Activated CD4-positive, alpha-beta memory T cell treated with anti-CD3 and anti-CD28 coated beads, Interleukin-2, amount 10 ng/mL, durations not matched to agents 7 days and 5 days (primary cell): ENCODE measurements at regions not wholly inside any gene's neighbourhood (a gene's known extent, or its start where the extent isn't known, plus 50 kb on each side); places are given as distances from the start of the nearest gene placed in this dataset.

Source experiments
- CTCF ChIA-PET: fragments of 350-600 bp; sonication (Branson Sonifier 250); formaldehyde crosslinking; loops from one replicate; lab custom pipeline; 2021; ENCODE audit warnings: antibody characterized with exemption, inconsistent platforms; lab: Charles Lee
- POLR2A ChIA-PET: fragments of 350-600 bp; sonication (Branson Sonifier 250); formaldehyde crosslinking; loops from one replicate; lab custom pipeline; 2021; ENCODE audit warnings: antibody characterized with exemption; lab: Charles Lee
- DNase-seq: peaks from one replicate; pipeline ENCODE4 v3.0.0-alpha.2; 2020
- H3K27ac Mint-ChIP-seq: one replicate; pipeline ENCODE4 v1.8.0; 2021; ENCODE audit warnings: mild to moderate bottlenecking, mixed read lengths
- H3K27me3 Mint-ChIP-seq: one replicate; pipeline ENCODE4 v1.8.0; 2021; ENCODE audit warnings: mixed read lengths
- H3K36me3 Mint-ChIP-seq: one replicate; pipeline ENCODE4 v1.8.0; 2021; ENCODE audit warnings: low read depth, mixed read lengths
- H3K4me1 Mint-ChIP-seq: one replicate; pipeline ENCODE4 v1.8.0; 2021; ENCODE audit warnings: mixed read lengths
- H3K4me3 Mint-ChIP-seq: one replicate; pipeline ENCODE4 v1.8.0; 2021; ENCODE audit warnings: mild to moderate bottlenecking, mixed read lengths
- H3K9me3 Mint-ChIP-seq: one replicate; pipeline ENCODE4 v1.8.0; 2021; ENCODE audit warnings: mixed read lengths

DNA sequence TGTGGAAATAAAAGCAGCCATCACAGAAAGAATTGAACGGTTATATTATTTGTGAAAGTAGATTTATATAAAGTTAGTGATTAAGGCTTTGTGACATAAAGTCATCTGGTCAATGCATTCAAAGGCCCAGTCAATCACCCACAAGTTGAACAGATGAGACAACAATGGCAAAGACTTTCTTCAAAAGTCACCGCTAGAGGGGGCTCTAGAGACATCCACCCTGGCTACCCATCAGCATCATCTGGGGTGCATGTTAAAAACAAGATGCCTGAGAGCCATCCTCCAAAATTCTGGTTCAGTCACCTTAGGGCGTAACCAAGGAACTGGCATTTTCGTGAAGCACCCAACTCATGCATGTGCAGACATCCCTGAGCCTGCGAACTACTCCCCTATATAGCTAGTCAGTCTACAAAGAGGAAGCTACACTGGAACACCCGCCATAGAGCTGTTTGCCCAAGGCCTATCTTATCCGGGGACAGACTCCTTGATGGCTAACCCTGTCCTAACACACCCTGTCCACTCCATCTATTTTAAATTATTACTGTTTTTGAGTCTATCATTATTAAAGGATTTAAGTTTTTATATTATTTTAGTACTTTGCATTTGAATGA is 970.5 kb downstream of the UQCRFS1 start:
- POLR2A ChIA-PET = no interaction called here
- Mint-ChIP-seq H3K4me1 (no peaks in the 10 kb centered on the region), H3K27me3 (no peaks in the 10 kb centered on the region), H3K4me3 (no peak overlapping the region), H3K36me3 (no peaks in the 10 kb centered on the region), H3K9me3 (peaks cover 14% of the 10 kb centered on the region), H3K27ac (no peak overlapping the region)
- CTCF ChIA-PET = no interaction called here
- DNase-seq = no peak

DNA sequence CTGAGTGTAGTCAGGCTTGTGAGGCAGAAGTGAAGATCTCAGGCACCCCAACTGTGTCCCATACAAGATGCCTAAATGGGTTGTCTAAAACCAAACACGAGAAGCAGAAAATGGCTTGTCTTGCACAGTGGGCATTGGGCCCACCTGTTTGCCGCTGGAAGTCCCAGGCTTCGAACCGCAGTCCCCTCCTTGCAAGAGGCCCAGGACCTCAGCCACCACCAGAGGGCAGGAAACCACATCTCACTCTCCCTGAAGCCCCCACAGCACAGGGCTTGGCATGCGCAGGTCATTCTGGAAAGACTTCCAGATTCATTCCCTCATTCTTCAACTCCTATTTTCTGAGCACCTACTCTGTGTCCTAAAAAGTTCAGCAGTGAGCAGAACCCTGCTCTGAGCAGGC is 973.7 kb downstream of the UQCRFS1 start:
- no peak for DNase-seq
- H3K36me3 Mint-ChIP-seq = no peaks in the 10 kb centered on the region
- no peaks in the 10 kb centered on the region for H3K4me1 Mint-ChIP-seq
- no peak overlapping the region for H3K27ac Mint-ChIP-seq
- ChIA-PET CTCF (no interaction called here), POLR2A (no interaction called here)
- H3K9me3 Mint-ChIP-seq = peaks cover 9% of the 10 kb centered on the region
- no peak overlapping the region for H3K4me3 Mint-ChIP-seq
- H3K27me3 Mint-ChIP-seq = no peaks in the 10 kb centered on the region

DNA sequence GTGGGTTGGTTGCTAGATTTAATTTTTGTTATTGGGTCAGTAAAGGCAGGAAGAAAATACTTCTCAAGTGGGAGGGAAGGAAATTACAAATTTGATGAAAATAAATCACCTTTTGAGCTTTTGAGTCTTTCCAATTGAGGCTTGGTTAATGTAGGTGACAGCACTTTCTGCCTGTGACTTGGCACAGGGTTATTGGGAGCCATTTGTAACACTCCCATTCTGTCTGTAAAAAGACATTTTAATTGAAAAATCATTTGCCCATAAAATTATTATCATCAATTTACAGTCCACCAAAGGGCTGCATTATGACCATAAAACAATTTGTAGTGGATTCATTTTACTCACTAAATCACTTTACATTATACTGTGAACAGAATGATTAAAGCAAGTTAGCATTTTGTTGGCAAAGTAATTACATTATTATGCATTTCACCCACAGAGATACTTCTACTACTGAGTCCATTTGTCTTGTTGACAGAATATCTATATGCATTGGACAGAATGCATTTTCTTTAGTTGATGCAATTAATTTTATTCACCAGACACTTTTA is 974.6 kb downstream of the UQCRFS1 start:
- no peaks in the 10 kb centered on the region for H3K27me3 Mint-ChIP-seq
- no peaks in the 10 kb centered on the region for H3K36me3 Mint-ChIP-seq
- CTCF ChIA-PET = no interaction called here
- DNase-seq = no peak
- H3K4me1 Mint-ChIP-seq = no peaks in the 10 kb centered on the region
- no peak overlapping the region for H3K27ac Mint-ChIP-seq
- POLR2A ChIA-PET = no interaction called here
- H3K9me3 Mint-ChIP-seq = peaks cover 9% of the 10 kb centered on the region
- no peak overlapping the region for H3K4me3 Mint-ChIP-seq

DNA sequence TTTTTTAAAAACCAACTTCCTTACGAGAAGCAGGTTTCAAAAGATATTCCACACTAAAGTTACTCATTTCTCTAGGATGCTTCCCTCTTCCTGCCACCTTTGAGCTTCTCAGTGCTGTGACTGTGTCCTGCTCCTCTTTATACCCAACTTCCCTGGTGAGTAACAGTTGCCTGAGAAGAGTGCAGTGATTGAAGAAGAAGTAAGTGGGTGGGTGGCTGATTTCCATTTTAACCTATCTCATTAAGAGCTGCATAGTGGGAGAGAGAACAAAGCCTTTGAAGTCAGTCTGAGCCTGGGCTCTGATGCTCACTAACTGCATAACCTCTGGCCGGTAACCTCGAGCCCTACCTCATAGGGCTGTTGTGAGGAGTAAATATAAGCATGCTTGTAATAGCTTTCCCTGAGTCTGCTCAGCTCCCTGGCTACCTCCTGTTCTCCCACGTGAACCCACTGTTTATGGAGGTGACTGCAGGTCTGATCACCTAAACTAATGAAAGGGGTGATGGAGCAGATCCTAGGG is 977.3 kb downstream of the UQCRFS1 start:
- no peak overlapping the region for H3K4me3 Mint-ChIP-seq
- no peak for DNase-seq
- H3K27ac Mint-ChIP-seq = no peak overlapping the region
- ChIA-PET POLR2A (no interaction called here), CTCF (no interaction called here)
- H3K9me3 Mint-ChIP-seq = peaks cover 6% of the 10 kb centered on the region
- H3K27me3 Mint-ChIP-seq = no peaks in the 10 kb centered on the region
- no peaks in the 10 kb centered on the region for H3K36me3 Mint-ChIP-seq
- H3K4me1 Mint-ChIP-seq = no peaks in the 10 kb centered on the region

DNA sequence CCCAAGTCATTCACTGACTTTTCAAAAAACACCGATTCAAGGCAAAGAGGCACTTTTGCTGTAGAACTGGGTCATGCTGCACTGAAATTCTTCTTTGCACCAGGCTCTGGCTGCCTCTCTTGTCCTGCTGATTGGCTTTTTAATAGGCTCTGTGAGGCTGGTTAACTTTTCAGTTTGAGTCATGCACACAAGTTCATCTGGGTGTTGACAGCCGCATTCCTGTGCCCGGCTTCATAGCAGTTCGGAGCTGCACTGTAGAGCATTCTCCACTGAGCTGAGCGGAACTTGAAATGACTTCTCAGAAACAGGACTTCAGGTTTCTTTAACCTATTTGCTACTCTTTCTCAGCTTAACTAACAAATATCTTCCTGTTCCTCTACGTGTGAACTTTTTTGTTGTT is 978.3 kb downstream of the UQCRFS1 start:
- Mint-ChIP-seq H3K27ac (no peak overlapping the region), H3K4me3 (no peak overlapping the region), H3K27me3 (no peaks in the 10 kb centered on the region), H3K4me1 (no peaks in the 10 kb centered on the region), H3K9me3 (peaks cover 8% of the 10 kb centered on the region), H3K36me3 (no peaks in the 10 kb centered on the region)
- no peak for DNase-seq
- ChIA-PET POLR2A (no interaction called here), CTCF (no interaction called here)

DNA sequence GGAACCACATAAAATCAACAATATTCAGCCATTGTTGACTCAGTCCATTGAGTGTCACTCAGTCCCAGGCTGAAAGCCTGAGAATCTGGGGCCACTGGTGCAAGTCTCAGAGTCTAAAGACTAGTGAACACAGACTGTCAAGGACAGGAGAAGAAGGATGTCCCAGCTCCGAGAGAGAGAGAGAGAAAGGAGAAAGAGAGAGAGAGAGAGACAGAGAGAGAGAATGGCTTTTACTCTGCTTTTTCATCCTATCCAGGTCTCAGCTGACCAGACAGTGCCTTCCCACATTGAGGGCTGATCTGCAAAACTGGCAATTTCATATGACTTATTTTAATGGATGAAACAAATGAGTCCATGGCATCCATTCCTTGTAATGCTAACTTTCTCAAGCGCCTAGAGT is 984.1 kb downstream of the UQCRFS1 start:
- H3K36me3 Mint-ChIP-seq = no peaks in the 10 kb centered on the region
- no peak overlapping the region for H3K27ac Mint-ChIP-seq
- no peaks in the 10 kb centered on the region for H3K27me3 Mint-ChIP-seq
- POLR2A ChIA-PET = no interaction called here
- CTCF ChIA-PET = no interaction called here
- peaks cover 17% of the 10 kb centered on the region for H3K9me3 Mint-ChIP-seq
- no peak for DNase-seq
- no peaks in the 10 kb centered on the region for H3K4me1 Mint-ChIP-seq
- H3K4me3 Mint-ChIP-seq = no peak overlapping the region

DNA sequence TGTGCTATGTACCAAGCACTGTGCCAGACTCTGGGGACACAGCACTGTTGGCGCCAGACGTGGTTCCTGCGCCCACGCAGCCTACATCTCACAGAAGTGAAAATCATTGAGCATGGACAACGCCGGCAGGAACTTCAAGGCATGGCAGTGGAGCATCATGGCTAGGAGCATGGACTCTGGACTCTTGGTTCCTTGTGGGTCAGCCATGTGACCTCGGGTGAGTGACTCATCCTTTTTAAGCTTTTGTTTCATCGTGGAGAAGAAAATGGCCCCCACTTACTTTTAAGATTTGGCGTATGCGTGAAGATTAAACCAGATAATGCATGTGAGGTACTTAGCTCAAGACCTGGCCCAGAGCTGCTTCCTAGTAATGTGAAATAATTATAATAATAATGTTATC is 988.5 kb downstream of the UQCRFS1 start:
- POLR2A ChIA-PET = no interaction called here

DNA sequence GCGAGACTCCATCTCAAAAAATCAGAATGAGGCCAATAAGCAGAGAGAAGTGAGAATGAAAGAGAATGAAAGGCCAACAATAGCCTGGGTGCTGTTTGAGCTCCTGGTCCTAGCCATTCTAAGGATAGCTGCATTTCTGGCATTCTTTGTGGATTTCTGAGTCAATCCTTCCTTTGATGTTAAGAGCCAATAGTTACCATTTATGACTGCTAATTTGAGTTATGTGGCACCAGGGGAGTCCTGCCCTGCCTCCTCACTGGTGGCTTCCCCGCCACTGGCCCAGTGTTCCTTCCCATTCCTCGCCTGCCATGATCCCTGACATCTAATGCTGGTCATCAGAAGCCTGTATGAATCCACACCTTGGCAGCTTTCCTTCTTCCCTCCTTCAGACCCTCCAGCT is 991.2 kb downstream of the UQCRFS1 start:
- H3K27ac Mint-ChIP-seq = no peak overlapping the region

More for the DNA sequence above, 988.5 kb downstream of the UQCRFS1 start:
- no peak overlapping the region for H3K27ac Mint-ChIP-seq
- DNase-seq = no peak
- H3K4me1 Mint-ChIP-seq = no peaks in the 10 kb centered on the region
- H3K4me3 Mint-ChIP-seq = no peak overlapping the region
- peaks cover 25% of the 10 kb centered on the region for H3K9me3 Mint-ChIP-seq
- H3K27me3 Mint-ChIP-seq = no peaks in the 10 kb centered on the region
- CTCF ChIA-PET = no interaction called here
- H3K36me3 Mint-ChIP-seq = no peaks in the 10 kb centered on the region

DNA sequence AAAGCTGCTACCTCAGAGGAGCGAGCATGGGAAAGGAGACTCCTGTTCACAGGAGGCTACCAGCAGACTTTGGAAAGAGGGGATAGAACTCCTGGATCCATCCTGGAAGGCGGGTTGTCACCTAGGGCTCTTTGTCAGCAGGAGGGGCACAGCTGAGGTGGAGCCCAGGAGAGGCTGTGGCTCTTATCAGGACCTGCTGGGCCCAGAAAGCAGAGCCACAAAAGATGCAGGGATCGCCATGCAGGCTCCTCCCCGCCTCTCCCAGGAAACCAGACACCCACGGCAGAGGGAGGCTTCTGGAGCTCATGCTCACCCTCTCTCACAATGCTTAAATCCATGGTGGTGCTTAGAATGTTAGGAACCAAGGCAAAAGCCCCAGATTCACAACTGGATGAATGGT is 994.2 kb downstream of the UQCRFS1 start:
- ChIA-PET POLR2A (no interaction called here), CTCF (no interaction called here)
- Mint-ChIP-seq H3K4me3 (no peak overlapping the region), H3K9me3 (peaks cover 17% of the 10 kb centered on the region), H3K27ac (no peak overlapping the region), H3K4me1 (no peaks in the 10 kb centered on the region), H3K36me3 (no peaks in the 10 kb centered on the region), H3K27me3 (no peaks in the 10 kb centered on the region)
- no peak for DNase-seq

More for the DNA sequence above, 991.2 kb downstream of the UQCRFS1 start:
- DNase-seq = no peak
- Mint-ChIP-seq H3K9me3 (peaks cover 24% of the 10 kb centered on the region), H3K4me3 (no peak overlapping the region), H3K36me3 (no peaks in the 10 kb centered on the region), H3K4me1 (no peaks in the 10 kb centered on the region), H3K27me3 (no peaks in the 10 kb centered on the region)
- ChIA-PET CTCF (no interaction called here), POLR2A (no interaction called here)

DNA sequence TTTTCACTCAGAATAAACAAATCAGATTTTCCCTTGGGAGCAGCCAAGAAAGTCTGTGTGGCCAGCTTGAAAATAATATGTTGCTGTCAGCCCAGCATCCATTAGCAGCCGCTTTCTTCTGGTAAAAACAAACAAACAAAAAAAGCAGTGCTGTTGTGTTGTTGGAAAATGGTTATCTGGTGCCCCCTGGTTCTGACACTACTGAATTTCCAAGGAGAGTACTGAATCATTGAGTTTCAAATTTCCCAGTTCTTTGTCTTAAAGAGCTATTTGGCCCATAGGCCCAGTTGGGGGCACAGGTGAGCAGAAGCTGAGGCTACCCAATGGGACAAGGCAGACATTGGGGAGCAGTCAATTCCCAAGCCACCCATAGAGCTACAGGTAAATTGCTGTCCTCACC is 995.9 kb downstream of the UQCRFS1 start:
- H3K4me1 Mint-ChIP-seq = no peaks in the 10 kb centered on the region
- CTCF ChIA-PET = no interaction called here
- no peaks in the 10 kb centered on the region for H3K36me3 Mint-ChIP-seq

DNA sequence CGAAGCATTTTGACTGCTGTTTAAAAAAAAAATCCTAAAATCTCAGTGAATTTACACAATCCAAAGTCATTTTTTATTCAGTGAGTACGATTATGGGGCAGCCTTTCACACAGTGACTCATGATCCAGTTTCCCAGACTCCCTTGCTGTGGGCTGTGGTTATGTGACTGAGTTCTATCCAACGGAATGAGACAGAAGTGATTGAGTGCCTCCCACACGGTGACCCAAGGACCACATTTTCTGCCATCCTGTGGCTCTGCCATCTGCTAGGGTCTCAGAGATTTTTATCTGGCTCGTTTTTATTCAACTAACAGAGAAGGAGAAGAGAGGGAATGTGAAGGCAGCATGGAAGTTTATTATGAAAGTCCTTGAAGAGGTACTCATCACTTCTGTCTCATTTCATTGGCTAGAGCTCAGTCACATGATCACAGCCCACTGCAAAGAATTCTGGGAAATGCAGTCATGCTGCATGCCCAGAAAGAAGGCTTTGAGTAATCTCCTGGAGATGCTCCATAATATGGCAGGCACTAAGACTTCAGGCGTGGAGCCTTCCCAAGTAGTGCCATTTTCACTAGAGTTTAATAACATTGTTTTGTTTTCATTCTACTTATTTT is 999.4 kb downstream of the UQCRFS1 start:
- ChIA-PET CTCF (no interaction called here), POLR2A (no interaction called here)
- Mint-ChIP-seq H3K9me3 (peaks cover 19% of the 10 kb centered on the region), H3K27me3 (no peaks in the 10 kb centered on the region), H3K4me3 (no peak overlapping the region), H3K27ac (no peak overlapping the region), H3K36me3 (no peaks in the 10 kb centered on the region), H3K4me1 (no peaks in the 10 kb centered on the region)
- no peak for DNase-seq

More for the DNA sequence above, 995.9 kb downstream of the UQCRFS1 start:
- DNase-seq = no peak
- POLR2A ChIA-PET = no interaction called here
- no peak overlapping the region for H3K4me3 Mint-ChIP-seq
- H3K27ac Mint-ChIP-seq = no peak overlapping the region
- peaks cover 22% of the 10 kb centered on the region for H3K9me3 Mint-ChIP-seq
- no peaks in the 10 kb centered on the region for H3K27me3 Mint-ChIP-seq

DNA sequence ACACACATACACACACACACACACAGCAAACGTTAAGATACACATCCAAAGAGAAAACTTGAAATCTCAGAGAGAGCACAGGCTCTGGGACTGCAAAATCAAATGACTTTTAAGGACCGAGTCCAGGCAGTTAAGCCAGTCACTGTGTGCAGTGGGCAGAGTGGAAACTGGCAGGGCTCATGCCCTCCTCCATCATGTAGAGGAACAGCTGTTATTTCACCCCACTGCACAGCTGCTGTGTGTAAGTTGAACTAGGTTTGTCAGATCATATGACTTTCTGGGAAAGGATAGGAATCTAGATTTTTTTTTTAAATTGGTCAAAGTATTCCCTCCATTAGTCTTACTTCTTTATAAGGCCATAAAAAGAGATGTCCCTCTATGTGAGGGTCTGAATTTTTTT is 1002.1 kb downstream of the UQCRFS1 start:
- H3K27ac Mint-ChIP-seq = no peak overlapping the region
- H3K4me1 Mint-ChIP-seq = no peaks in the 10 kb centered on the region
- ChIA-PET CTCF (no interaction called here), POLR2A (no interaction called here)
- H3K9me3 Mint-ChIP-seq = peaks cover 20% of the 10 kb centered on the region
- no peak for DNase-seq
- H3K27me3 Mint-ChIP-seq = no peaks in the 10 kb centered on the region
- H3K4me3 Mint-ChIP-seq = no peak overlapping the region
- H3K36me3 Mint-ChIP-seq = no peaks in the 10 kb centered on the region

DNA sequence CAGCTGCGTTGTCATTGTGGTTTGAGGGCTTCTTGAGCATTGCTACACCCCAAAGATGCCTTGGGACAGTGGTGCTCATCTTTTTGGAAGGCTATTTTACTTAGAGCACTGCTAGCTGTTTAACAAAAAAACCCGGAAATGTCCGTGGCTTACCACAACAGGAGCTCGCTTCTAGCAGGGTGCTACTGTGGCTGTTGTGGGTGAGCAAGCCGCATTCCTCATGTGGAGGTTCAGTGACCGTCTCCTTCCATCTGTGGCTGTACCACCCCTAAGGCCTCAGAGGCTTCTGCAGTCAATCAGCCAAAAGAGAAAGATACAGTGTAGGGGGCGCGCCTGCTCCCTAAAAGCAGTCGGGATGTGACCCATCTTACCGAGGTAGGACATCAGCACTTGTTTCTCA is 1004.2 kb downstream of the UQCRFS1 start:
- ChIA-PET POLR2A (no interaction called here), CTCF (no interaction called here)
- Mint-ChIP-seq H3K4me1 (no peaks in the 10 kb centered on the region), H3K9me3 (peaks cover 18% of the 10 kb centered on the region), H3K4me3 (no peak overlapping the region), H3K27ac (no peak overlapping the region), H3K36me3 (no peaks in the 10 kb centered on the region), H3K27me3 (no peaks in the 10 kb centered on the region)
- no peak for DNase-seq

DNA sequence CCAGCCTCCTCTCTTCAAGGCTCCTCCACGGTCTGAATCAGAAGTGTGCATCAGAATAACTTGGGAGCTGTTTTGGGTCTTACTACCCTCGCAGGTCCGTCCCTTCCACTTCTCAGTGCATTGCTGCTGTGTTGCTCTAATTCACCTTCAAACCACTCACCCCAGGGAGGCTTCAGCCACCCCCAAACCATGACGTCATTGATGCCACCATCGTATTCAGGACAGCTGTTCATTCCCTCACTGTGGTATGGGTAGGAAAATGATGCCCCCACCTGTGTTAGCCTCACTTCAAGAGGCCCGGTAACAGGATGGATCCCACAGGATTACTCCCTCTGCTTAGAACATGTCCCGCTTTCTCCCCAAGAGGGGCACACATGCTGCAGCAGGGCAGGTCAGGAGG is 1005.7 kb downstream of the UQCRFS1 start:
- CTCF ChIA-PET = no interaction called here

More for the DNA sequence above, 1005.7 kb downstream of the UQCRFS1 start:
- no peak overlapping the region for H3K27ac Mint-ChIP-seq
- no peaks in the 10 kb centered on the region for H3K4me1 Mint-ChIP-seq
- DNase-seq = no peak
- H3K4me3 Mint-ChIP-seq = no peak overlapping the region
- no peaks in the 10 kb centered on the region for H3K36me3 Mint-ChIP-seq
- POLR2A ChIA-PET = no interaction called here
- no peaks in the 10 kb centered on the region for H3K27me3 Mint-ChIP-seq
- peaks cover 15% of the 10 kb centered on the region for H3K9me3 Mint-ChIP-seq
